GM23338 (cell line): ENCODE measurements at regions not wholly inside any gene's neighbourhood (a gene's known extent, or its start where the extent isn't known, plus 50 kb on each side); places are given as distances from the start of the nearest gene placed in this dataset.

Experiments
- ATAC-seq: fragments of 200-7000 bp; cut with Tn5 transposase; 3 replicates; pipeline ENCODE4 v1.9.1; 2020
- DNase-seq: peaks from one replicate; pipeline ENCODE4 v3.0.0-alpha.2; 2015; ENCODE audit warnings: low spot score
- H2AFZ ChIP-seq: fragments of 200-600 bp; sonication (generic); 2 replicates; pipeline ENCODE4 v1.8.0; 2016; ENCODE audit warnings: antibody characterized with exemption, mild to moderate bottlenecking, moderate library complexity
- H3F3A ChIP-seq: fragments of 200-600 bp; sonication (generic); replicated peaks from 2 replicates; pipeline ENCODE4 v1.8.0; 2017; ENCODE audit warnings: antibody characterized with exemption, mixed run types, low read depth
- H3K27ac ChIP-seq: fragments of 200-600 bp; sonication (generic); 2 replicates; pipeline ENCODE4 v1.6.1; 2016; ENCODE audit warnings: low read depth
- H3K27me3 ChIP-seq: fragments of 200-600 bp; sonication (generic); 2 replicates; pipeline ENCODE4 v1.8.0; 2016; ENCODE audit warnings: mild to moderate bottlenecking, mixed run types, moderate library complexity; ENCODE audit not compliant: insufficient read depth
- H3K36me3 ChIP-seq: fragments of 200-600 bp; sonication (generic); 2 replicates; pipeline ENCODE4 v1.8.0; 2016; ENCODE audit warnings: mild to moderate bottlenecking; ENCODE audit not compliant: insufficient read depth
- H3K4me1 ChIP-seq: fragments of 200-600 bp; sonication (generic); 2 replicates; pipeline ENCODE4 v1.8.0; 2016; ENCODE audit warnings: mild to moderate bottlenecking, moderate library complexity; ENCODE audit not compliant: insufficient read depth
- H3K4me2 ChIP-seq: fragments of 200-600 bp; sonication (generic); 2 replicates; pipeline ENCODE4 v1.7.1; 2017; ENCODE audit warnings: mixed run types
- H3K4me3 ChIP-seq: fragments of 200-600 bp; sonication (generic); 2 replicates; pipeline ENCODE4 v1.6.1; 2016; ENCODE audit warnings: mixed run types
- H3K79me2 ChIP-seq: fragments of 200-600 bp; sonication (generic); replicated peaks from 2 replicates; pipeline ENCODE4 v1.8.0; 2017; ENCODE audit warnings: mild to moderate bottlenecking; ENCODE audit not compliant: insufficient read depth
- H3K9me2 ChIP-seq: fragments of 200-600 bp; sonication (generic); 2 replicates; pipeline ENCODE4 v1.8.0; 2017; ENCODE audit not compliant: insufficient read depth
- H4K20me1 ChIP-seq: fragments of 200-600 bp; sonication (generic); replicated peaks from 2 replicates; pipeline ENCODE4 v1.8.0; 2017; ENCODE audit warnings: mild to moderate bottlenecking; ENCODE audit not compliant: insufficient read depth
- H3K27ac Mint-ChIP-seq: 2 replicates; pipeline ENCODE4 v1.8.0; 2020; ENCODE audit warnings: inconsistent platforms, mild to moderate bottlenecking, moderate library complexity, mixed read lengths
- H3K27me3 Mint-ChIP-seq: 3 replicates; pipeline ENCODE4 v1.8.0; 2022; ENCODE audit warnings: low read depth, mild to moderate bottlenecking, moderate library complexity, mixed read lengths, inconsistent platforms; ENCODE audit not compliant: insufficient read depth, poor library complexity
- H3K36me3 Mint-ChIP-seq: 3 replicates; pipeline ENCODE4 v1.8.0; 2021; ENCODE audit warnings: low read depth, mild to moderate bottlenecking, inconsistent platforms, moderate library complexity, mixed read lengths
- H3K4me1 Mint-ChIP-seq: 3 replicates; pipeline ENCODE4 v1.8.0; 2020; ENCODE audit warnings: mild to moderate bottlenecking, inconsistent platforms, mixed read lengths
- H3K4me3 Mint-ChIP-seq: 3 replicates; pipeline ENCODE4 v1.8.0; 2021; ENCODE audit warnings: moderate library complexity, mild to moderate bottlenecking, inconsistent platforms, mixed read lengths
- H3K9me3 Mint-ChIP-seq: 3 replicates; pipeline ENCODE4 v1.8.0; 2020; ENCODE audit warnings: moderate library complexity, mild to moderate bottlenecking, inconsistent platforms, mixed read lengths
- CREB1 ChIP-seq: fragments of 250-450 bp; sonication (Bioruptor Pico); IDR thresholded peaks from 2 replicates; pipeline ENCODE4 v1.5.0; 2020; ENCODE audit warnings: low read depth, mild to moderate bottlenecking, moderate library complexity
- EZH2 ChIP-seq: fragments of 200-600 bp; sonication (generic); IDR thresholded peaks from one replicate; pipeline ENCODE4 v1.8.0; 2017; ENCODE audit warnings: antibody characterized with exemption, mild to moderate bottlenecking, low read depth; ENCODE audit not compliant: unreplicated experiment
- EZH2phosphoT487 ChIP-seq: fragments of 200-600 bp; sonication (generic); IDR thresholded peaks from one replicate; pipeline ENCODE4 v1.8.1; 2018; ENCODE audit warnings: antibody characterized with exemption; ENCODE audit not compliant: unreplicated experiment
- JUNB ChIP-seq: IDR thresholded peaks from one replicate; pipeline ENCODE4 v1.6.1; 2016; ENCODE audit warnings: antibody characterized with exemption; ENCODE audit not compliant: unreplicated experiment
- NANOG ChIP-seq: IDR thresholded peaks from 2 replicates; pipeline ENCODE4 v1.6.1; 2016; ENCODE audit warnings: antibody characterized with exemption, borderline replicate concordance
- POLR2AphosphoS5 ChIP-seq: IDR thresholded peaks from 2 replicates; pipeline ENCODE4 v1.6.1; 2016; ENCODE audit warnings: antibody characterized with exemption, low read depth
- ZNF114 ChIP-seq: fragments of 250-450 bp; sonication (Bioruptor Pico); IDR thresholded peaks from 2 replicates; pipeline ENCODE4 v1.5.0; 2020; ENCODE audit warnings: mild to moderate bottlenecking, moderate library complexity
- ZNF331 ChIP-seq: fragments of 250-450 bp; sonication (Bioruptor Pico); IDR thresholded peaks from 2 replicates; pipeline ENCODE4 v1.5.0; 2020; ENCODE audit warnings: low read depth, mild to moderate bottlenecking, moderate library complexity
- TF ChIP-seq, protein P1 (sequence below): IDR thresholded peaks from one replicate; pipeline ENCODE4 v1.6.1; 2018; ENCODE audit warnings: antibody characterized with exemption; ENCODE audit not compliant: unreplicated experiment
- TF ChIP-seq, protein P2 (sequence below): IDR thresholded peaks from 2 replicates; pipeline ENCODE4 v1.6.1; 2016; ENCODE audit warnings: antibody characterized with exemption
- TF ChIP-seq, protein P3 (sequence below), 2 experiments: fragments of 200-600 bp in 1 of 2; sonication (generic) in 1 of 2; conservative IDR thresholded peaks; 2 replicates each; pipeline versions ENCODE4 v1.5.1 to v1.6.1; 2016 to 2017; ENCODE audit warnings: antibody characterized with exemption in 2 of 2, low read depth in 2 of 2, mild to moderate bottlenecking in 2 of 2, moderate library complexity in 1 of 2

DNA sequence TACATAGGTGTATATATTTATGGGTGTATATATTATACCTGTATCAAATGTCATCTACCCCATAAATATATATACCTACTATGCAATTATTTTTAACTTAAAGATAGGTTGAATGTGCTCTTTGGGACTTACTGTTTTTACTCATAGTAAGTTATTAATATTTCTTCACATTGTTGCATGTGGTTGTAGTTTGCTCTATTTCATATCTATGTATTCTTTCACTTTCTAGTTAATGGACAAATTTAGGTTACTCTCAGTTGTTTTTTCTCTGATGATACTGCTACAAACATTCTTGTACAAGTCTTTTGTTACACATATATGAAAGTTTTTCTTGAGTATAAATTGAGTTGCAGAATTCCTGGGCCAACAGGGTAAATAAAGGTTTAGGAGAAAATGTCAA is 601.8 kb upstream of the ID2 start (continued):
- TF ChIP-seq, protein P1, sequence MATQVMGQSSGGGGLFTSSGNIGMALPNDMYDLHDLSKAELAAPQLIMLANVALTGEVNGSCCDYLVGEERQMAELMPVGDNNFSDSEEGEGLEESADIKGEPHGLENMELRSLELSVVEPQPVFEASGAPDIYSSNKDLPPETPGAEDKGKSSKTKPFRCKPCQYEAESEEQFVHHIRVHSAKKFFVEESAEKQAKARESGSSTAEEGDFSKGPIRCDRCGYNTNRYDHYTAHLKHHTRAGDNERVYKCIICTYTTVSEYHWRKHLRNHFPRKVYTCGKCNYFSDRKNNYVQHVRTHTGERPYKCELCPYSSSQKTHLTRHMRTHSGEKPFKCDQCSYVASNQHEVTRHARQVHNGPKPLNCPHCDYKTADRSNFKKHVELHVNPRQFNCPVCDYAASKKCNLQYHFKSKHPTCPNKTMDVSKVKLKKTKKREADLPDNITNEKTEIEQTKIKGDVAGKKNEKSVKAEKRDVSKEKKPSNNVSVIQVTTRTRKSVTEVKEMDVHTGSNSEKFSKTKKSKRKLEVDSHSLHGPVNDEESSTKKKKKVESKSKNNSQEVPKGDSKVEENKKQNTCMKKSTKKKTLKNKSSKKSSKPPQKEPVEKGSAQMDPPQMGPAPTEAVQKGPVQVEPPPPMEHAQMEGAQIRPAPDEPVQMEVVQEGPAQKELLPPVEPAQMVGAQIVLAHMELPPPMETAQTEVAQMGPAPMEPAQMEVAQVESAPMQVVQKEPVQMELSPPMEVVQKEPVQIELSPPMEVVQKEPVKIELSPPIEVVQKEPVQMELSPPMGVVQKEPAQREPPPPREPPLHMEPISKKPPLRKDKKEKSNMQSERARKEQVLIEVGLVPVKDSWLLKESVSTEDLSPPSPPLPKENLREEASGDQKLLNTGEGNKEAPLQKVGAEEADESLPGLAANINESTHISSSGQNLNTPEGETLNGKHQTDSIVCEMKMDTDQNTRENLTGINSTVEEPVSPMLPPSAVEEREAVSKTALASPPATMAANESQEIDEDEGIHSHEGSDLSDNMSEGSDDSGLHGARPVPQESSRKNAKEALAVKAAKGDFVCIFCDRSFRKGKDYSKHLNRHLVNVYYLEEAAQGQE: no peak
- TF ChIP-seq JUNB: no peak
- no peak for TF ChIP-seq EZH2
- TF ChIP-seq, protein P2, sequence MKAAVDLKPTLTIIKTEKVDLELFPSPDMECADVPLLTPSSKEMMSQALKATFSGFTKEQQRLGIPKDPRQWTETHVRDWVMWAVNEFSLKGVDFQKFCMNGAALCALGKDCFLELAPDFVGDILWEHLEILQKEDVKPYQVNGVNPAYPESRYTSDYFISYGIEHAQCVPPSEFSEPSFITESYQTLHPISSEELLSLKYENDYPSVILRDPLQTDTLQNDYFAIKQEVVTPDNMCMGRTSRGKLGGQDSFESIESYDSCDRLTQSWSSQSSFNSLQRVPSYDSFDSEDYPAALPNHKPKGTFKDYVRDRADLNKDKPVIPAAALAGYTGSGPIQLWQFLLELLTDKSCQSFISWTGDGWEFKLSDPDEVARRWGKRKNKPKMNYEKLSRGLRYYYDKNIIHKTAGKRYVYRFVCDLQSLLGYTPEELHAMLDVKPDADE: no peak
- no peak for TF ChIP-seq POLR2AphosphoS5
- TF ChIP-seq, protein P3, sequence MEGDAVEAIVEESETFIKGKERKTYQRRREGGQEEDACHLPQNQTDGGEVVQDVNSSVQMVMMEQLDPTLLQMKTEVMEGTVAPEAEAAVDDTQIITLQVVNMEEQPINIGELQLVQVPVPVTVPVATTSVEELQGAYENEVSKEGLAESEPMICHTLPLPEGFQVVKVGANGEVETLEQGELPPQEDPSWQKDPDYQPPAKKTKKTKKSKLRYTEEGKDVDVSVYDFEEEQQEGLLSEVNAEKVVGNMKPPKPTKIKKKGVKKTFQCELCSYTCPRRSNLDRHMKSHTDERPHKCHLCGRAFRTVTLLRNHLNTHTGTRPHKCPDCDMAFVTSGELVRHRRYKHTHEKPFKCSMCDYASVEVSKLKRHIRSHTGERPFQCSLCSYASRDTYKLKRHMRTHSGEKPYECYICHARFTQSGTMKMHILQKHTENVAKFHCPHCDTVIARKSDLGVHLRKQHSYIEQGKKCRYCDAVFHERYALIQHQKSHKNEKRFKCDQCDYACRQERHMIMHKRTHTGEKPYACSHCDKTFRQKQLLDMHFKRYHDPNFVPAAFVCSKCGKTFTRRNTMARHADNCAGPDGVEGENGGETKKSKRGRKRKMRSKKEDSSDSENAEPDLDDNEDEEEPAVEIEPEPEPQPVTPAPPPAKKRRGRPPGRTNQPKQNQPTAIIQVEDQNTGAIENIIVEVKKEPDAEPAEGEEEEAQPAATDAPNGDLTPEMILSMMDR (conservative IDR thresholded peaks at IDR 0.05; ENCODE audit: low read depth in 2 of 2): no peak
- no peak for TF ChIP-seq ZNF331 (CRISPR knock-in tag)
- TF ChIP-seq ZNF114 (CRISPR knock-in tag): no peak

DNA sequence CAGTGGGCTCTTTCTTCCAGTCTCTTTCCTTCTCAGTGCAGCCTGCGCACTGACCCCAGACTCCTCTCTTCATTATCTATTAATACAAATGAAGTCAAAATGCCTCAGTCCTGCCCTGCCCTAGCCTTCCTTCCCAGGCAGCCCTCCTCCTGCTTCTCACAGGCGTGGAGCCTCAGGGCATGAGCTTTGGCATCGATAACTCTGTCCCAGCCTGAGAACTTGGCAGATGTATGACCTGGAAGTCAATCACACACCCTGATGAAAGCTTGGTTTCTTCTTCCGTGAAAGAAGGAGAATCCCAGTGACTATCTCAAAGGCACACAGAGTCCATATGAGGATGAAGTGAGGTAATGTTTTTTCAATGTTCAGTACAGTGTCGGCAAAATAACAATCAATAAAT is 600.7 kb upstream of the ID2 start:
- no peak overlapping the region for H3K4me2 ChIP-seq
- H3K27me3 ChIP-seq: no peaks in the 10 kb centered on the region
- H3K9me2 ChIP-seq: no peaks in the 10 kb centered on the region
- H3K4me3 Mint-ChIP-seq: no peak overlapping the region
- H3F3A ChIP-seq: no peaks in the 10 kb centered on the region
- no peaks in the 10 kb centered on the region for H3K36me3 ChIP-seq
- H3K4me1 Mint-ChIP-seq: no peaks in the 10 kb centered on the region
- no peak overlapping the region for H3K27ac Mint-ChIP-seq
- H3K27me3 Mint-ChIP-seq: no peaks in the 10 kb centered on the region
- no peaks in the 10 kb centered on the region for H4K20me1 ChIP-seq
- peaks cover 20% of the 10 kb centered on the region for H3K9me3 Mint-ChIP-seq
- no peak overlapping the region for H2AFZ ChIP-seq
- H3K79me2 ChIP-seq: no peaks in the 10 kb centered on the region
- no peak overlapping the region for H3K27ac ChIP-seq
- no peak for ATAC-seq
- DNase-seq: no peak
- H3K4me3 ChIP-seq: no peak overlapping the region
- peaks cover 19% of the 10 kb centered on the region for H3K36me3 Mint-ChIP-seq
- no peaks in the 10 kb centered on the region for H3K4me1 ChIP-seq
- TF ChIP-seq, protein P2: no peak
- TF ChIP-seq POLR2AphosphoS5: no peak
- TF ChIP-seq NANOG: no peak
- no peak for TF ChIP-seq EZH2
- TF ChIP-seq CREB1 (CRISPR knock-in tag): no peak
- no peak for TF ChIP-seq ZNF331 (CRISPR knock-in tag)
- no peak for TF ChIP-seq JUNB
- TF ChIP-seq, protein P1: no peak
- no peak for TF ChIP-seq EZH2phosphoT487
- TF ChIP-seq, protein P3 (conservative IDR thresholded peaks at IDR 0.05; ENCODE audit: low read depth in 2 of 2): no peak
